OCI-LY7 (cell line): ENCODE measurements at regions not wholly inside any gene's neighbourhood (a gene's known extent, or its start where the extent isn't known, plus 50 kb on each side); places are given as distances from the start of the nearest gene placed in this dataset.

ENCODE experiments used
- BruUV-seq: library from RNA; stranded (reverse); fragments of 400-500 nt; replicated peaks from 2 replicates; lab custom pipeline; 2021; lab: Mats Ljungman, UMichigan
- CTCF ChIA-PET: fragments of 300-600 bp; sonication (Branson Sonifier 250); formaldehyde crosslinking; loops from one replicate; lab custom pipeline; 2022; ENCODE audit warnings: antibody characterized with exemption; ENCODE audit not compliant: unreplicated experiment; lab: Charles Lee
- POLR2A ChIA-PET: fragments of 300-600 bp; sonication (Branson Sonifier 250); formaldehyde crosslinking; loops from one replicate; lab custom pipeline; 2022; ENCODE audit warnings: antibody characterized with exemption; lab: Charles Lee
- DNase-seq: peaks from one replicate; pipeline ENCODE4 v3.0.0-alpha.2; 2015; ENCODE audit warnings: low spot score
- H2AFZ ChIP-seq: fragments of 200-600 bp; sonication (generic), shearing (Covaris generic); 2 replicates; pipeline ENCODE4 v1.6.1; 2014; ENCODE audit warnings: mild to moderate bottlenecking, antibody characterized with exemption, low read length, moderate library complexity
- H3K27ac ChIP-seq: fragments of 200-600 bp; sonication (generic); 2 replicates; pipeline ENCODE4 v1.5.1; 2014; ENCODE audit warnings: mixed run types, low read depth, mild to moderate bottlenecking, moderate library complexity, low read length, inconsistent platforms; ENCODE audit not compliant: poor library complexity, severe bottlenecking
- H3K36me3 ChIP-seq: fragments of 200-600 bp; sonication (generic); 2 replicates; pipeline ENCODE4 v1.6.1; 2014; ENCODE audit warnings: mild to moderate bottlenecking, antibody characterized with exemption, low read length, moderate library complexity, mixed read lengths; ENCODE audit not compliant: insufficient read depth
- H3K4me1 ChIP-seq: fragments of 200-600 bp; sonication (generic); 2 replicates; pipeline ENCODE4 v1.5.1; 2014; ENCODE audit warnings: mild to moderate bottlenecking, low read length; ENCODE audit not compliant: insufficient read depth, poor library complexity, severe bottlenecking
- H3K4me2 ChIP-seq: fragments of 200-600 bp; sonication (generic); 2 replicates; pipeline ENCODE4 v1.6.1; 2014; ENCODE audit warnings: mild to moderate bottlenecking, low read length
- H3K4me3 ChIP-seq: fragments of 200-600 bp; sonication (generic); 2 replicates; pipeline ENCODE4 v1.5.1; 2014; ENCODE audit warnings: mild to moderate bottlenecking, low read depth, low read length; ENCODE audit not compliant: poor library complexity, severe bottlenecking
- H3K79me2 ChIP-seq: fragments of 200-600 bp; sonication (generic); 2 replicates; pipeline ENCODE4 v1.6.1; 2016; ENCODE audit warnings: low read depth, mild to moderate bottlenecking, low read length, moderate library complexity, mixed read lengths; ENCODE audit not compliant: insufficient read depth
- H3K9me2 ChIP-seq: fragments of 200-600 bp; sonication (generic); 2 replicates; pipeline ENCODE4 v1.6.1; 2016; ENCODE audit warnings: mild to moderate bottlenecking, low read length, mixed read lengths; ENCODE audit not compliant: insufficient read depth
- H3K9me3 ChIP-seq: fragments of 200-600 bp; sonication (generic); 2 replicates; pipeline ENCODE4 v1.6.1; 2014; ENCODE audit warnings: mild to moderate bottlenecking, mixed run types, low read length, mixed read lengths
- H4K20me1 ChIP-seq: fragments of 200-600 bp; sonication (generic); 2 replicates; pipeline ENCODE4 v1.6.1; 2014; ENCODE audit warnings: mild to moderate bottlenecking, antibody characterized with exemption, low read length, moderate library complexity, mixed read lengths; ENCODE audit not compliant: insufficient read depth
- CTCF ChIP-seq: fragments of 200-600 bp; sonication (generic); conservative IDR thresholded peaks from 2 replicates; pipeline ENCODE4 v1.5.1; 2014; ENCODE audit warnings: mild to moderate bottlenecking, antibody characterized with exemption, low read length, moderate library complexity, mixed read lengths
- EZH2phosphoT487 ChIP-seq: fragments of 200-600 bp; sonication (generic); IDR thresholded peaks from 2 replicates; pipeline ENCODE4 v1.6.1; 2018; ENCODE audit warnings: low read depth, borderline replicate concordance, mild to moderate bottlenecking, mixed run types, antibody characterized with exemption, low read length, moderate library complexity, mixed read lengths
- intact Hi-C: fragments of 100-400 bp; cut with micrococcal nuclease; formaldehyde crosslinking; loops from one replicate; pipeline ENCODE4 v1.10.0; 2022; ENCODE audit not compliant: unreplicated experiment

- DNase-seq: no peak
- H3K27ac ChIP-seq: no peak overlapping the region
- no peaks in the 10 kb centered on the region for H4K20me1 ChIP-seq
- no peaks in the 10 kb centered on the region for H3K9me2 ChIP-seq
- no peaks in the 10 kb centered on the region for H3K4me1 ChIP-seq
- TF ChIP-seq CTCF (no peak), EZH2phosphoT487 (no peak)
- no peak overlapping the region for H3K4me2 ChIP-seq
- no peak overlapping the region for H3K4me3 ChIP-seq
- intact Hi-C loops: no loop called here
- no peaks in the 10 kb centered on the region for H3K79me2 ChIP-seq
- POLR2A ChIA-PET: no interaction called here
- H2AFZ ChIP-seq: no peak overlapping the region
- no peaks in the 10 kb centered on the region for H3K36me3 ChIP-seq
- CTCF ChIA-PET: no interaction called here
- no TSS peak for BruUV-seq
- H3K9me3 ChIP-seq: no peaks in the 10 kb centered on the region
These were observed 89.2 kb upstream of the EXOC2 start for GRCh38 chr6:782141-782540.

- ChIA-PET POLR2A (no interaction called here), CTCF (no interaction called here)
- H3K36me3 ChIP-seq: no peaks in the 10 kb centered on the region
- H3K4me3 ChIP-seq: no peak overlapping the region
- intact Hi-C loops: no loop called here
- no peaks in the 10 kb centered on the region for H3K79me2 ChIP-seq
- TF ChIP-seq CTCF (no peak), EZH2phosphoT487 (no peak)
- H4K20me1 ChIP-seq: no peaks in the 10 kb centered on the region
- no peak overlapping the region for H3K4me2 ChIP-seq
- no peaks in the 10 kb centered on the region for H3K9me3 ChIP-seq
- H2AFZ ChIP-seq: no peak overlapping the region
- no peak overlapping the region for H3K27ac ChIP-seq
- H3K9me2 ChIP-seq: no peaks in the 10 kb centered on the region
- no peak for DNase-seq
- no peaks in the 10 kb centered on the region for H3K4me1 ChIP-seq
- no TSS peak for BruUV-seq
These were observed 88.5 kb upstream of the EXOC2 start for GRCh38 chr6:781350-781961.

GRCh38 chr6:780706-781105 lies 87.8 kb upstream of the EXOC2 start:
- H2AFZ ChIP-seq: no peak overlapping the region
- CTCF ChIA-PET: no interaction called here
- no peak for DNase-seq
- no peaks in the 10 kb centered on the region for H3K36me3 ChIP-seq
- no peak overlapping the region for H3K4me2 ChIP-seq
- BruUV-seq: no TSS peak
- no peak overlapping the region for H3K27ac ChIP-seq
- POLR2A ChIA-PET: no interaction called here
- TF ChIP-seq CTCF: no peak
- no peak for TF ChIP-seq EZH2phosphoT487
- no peaks in the 10 kb centered on the region for H4K20me1 ChIP-seq
- intact Hi-C loops: no loop called here
- H3K79me2 ChIP-seq: no peaks in the 10 kb centered on the region
- H3K4me3 ChIP-seq: no peak overlapping the region
- no peaks in the 10 kb centered on the region for H3K4me1 ChIP-seq
- no peaks in the 10 kb centered on the region for H3K9me3 ChIP-seq
- no peaks in the 10 kb centered on the region for H3K9me2 ChIP-seq
